ENCODE measurements at regions not wholly inside any gene's neighbourhood (a gene's known extent, or its start where the extent isn't known, plus 50 kb on each side); places are given as distances from the start of the nearest gene placed in this dataset.
"Not testable (repeated sequence)": the region's sequence is repeated elsewhere in the genome, so short reads cannot be mapped to it uniquely, and the experiment has no call there.

DNA sequence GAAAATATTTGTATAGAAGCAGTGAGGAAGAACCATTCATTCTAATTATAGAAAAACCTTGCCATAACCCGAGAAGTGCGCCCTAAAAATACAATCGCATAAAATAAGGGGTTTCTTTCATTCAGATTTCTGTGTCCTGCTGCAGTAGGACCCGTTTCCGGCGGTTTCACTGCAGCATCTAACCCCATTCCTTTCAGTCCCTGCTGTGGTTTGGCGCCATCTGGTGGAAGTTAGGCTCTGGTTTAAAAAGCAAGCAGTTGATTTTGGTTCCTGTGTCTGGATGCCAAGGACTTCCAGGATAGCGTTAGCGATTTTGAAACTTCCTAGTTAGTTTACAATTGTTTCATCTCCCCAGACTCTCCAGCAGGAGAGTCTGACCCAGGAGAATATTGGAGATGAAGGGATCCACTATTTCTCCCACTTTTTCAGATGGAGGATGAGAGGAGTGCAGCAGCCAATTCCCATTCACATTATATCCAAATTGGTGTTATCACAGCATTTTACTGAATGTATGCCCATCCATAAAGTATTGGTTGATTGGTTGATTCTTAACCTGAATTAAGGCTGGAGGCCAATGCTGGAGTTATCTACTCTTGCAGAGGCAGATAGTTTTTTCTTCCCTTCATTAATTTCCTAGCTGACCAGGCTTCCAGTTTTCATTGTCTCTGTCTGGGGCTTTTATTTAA, 128.8 kb upstream of the CACNA2D1 start:
- DNase-seq (ENCODE audit: low read depth) = peak; percentile 82
- no peak overlapping the region for H3K4me3 ChIP-seq (ENCODE audit: low read length)
- TF ChIP-seq, protein P1, sequence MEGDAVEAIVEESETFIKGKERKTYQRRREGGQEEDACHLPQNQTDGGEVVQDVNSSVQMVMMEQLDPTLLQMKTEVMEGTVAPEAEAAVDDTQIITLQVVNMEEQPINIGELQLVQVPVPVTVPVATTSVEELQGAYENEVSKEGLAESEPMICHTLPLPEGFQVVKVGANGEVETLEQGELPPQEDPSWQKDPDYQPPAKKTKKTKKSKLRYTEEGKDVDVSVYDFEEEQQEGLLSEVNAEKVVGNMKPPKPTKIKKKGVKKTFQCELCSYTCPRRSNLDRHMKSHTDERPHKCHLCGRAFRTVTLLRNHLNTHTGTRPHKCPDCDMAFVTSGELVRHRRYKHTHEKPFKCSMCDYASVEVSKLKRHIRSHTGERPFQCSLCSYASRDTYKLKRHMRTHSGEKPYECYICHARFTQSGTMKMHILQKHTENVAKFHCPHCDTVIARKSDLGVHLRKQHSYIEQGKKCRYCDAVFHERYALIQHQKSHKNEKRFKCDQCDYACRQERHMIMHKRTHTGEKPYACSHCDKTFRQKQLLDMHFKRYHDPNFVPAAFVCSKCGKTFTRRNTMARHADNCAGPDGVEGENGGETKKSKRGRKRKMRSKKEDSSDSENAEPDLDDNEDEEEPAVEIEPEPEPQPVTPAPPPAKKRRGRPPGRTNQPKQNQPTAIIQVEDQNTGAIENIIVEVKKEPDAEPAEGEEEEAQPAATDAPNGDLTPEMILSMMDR (IDR thresholded peaks at IDR 0.05; ENCODE audit: insufficient read depth, low read depth, low read length, missing control alignments) = peak; percentile 97

DNA sequence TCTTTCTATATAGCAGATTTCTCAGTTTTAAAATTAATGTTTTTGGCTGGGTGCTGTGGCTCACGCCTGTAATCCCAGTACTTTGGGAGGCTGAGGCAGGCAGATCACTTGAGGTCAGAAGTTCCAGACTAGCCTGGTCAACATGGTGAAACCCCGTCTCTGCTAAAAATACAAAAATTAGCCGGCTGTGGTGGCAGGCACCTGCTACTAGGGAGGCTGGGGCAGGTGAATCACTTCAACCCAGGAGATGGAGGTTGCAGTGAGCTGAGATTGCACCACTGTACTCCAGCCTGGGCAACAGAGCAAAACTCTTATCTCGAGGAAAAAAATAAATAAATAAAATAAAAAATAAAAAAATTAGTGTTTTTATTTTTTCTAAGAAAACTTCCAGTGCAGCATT, 127.5 kb upstream of the CACNA2D1 start:
- not testable (repeated sequence) for H3K4me3 ChIP-seq (ENCODE audit: low read length); DNase-seq (ENCODE audit: low read depth)

DNA sequence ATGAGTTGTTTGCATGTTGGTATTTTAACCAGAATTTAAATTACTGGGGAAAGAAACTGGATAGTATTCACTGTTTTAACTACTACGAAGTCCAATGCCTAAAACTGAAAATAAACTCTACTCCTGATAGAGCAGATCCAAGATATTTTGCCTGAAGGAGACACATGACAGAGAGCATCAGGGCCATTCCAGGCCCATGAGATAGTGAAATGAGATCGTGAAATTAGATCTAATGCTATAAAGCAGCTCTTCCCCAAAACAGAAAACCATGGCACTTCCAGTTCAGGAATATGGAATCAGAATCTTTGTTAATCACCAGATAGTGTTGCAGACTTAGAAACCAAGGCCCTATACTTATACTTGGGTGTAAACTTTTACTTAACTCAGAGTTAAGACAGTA, 124.3 kb upstream of the CACNA2D1 start:
- no peak for DNase-seq (ENCODE audit: low read depth)
- no peak overlapping the region for H3K4me3 ChIP-seq (ENCODE audit: low read length)
- TF ChIP-seq, protein P1 (IDR thresholded peaks at IDR 0.05; ENCODE audit: insufficient read depth, low read depth, low read length, missing control alignments) = no peak

DNA sequence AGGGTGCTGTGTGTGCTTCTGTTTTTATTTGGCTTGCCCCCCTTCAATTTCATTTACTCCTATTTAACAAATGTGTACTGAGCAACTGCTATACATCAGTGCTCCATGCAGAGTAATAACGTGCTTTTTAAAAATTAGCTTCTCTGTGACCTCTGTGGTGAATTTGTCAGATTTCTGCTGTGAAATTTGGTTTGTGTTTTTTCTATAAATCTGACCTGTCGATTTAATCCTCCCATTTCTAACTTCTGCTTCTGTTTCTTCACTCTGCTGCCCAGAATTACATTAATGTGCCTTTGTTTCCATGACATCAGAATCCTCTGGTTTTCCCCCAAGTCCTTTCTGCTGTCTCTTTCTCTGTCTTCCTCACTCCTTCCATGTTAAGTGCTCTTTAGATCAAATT, 123.8 kb upstream of the CACNA2D1 start:
- DNase-seq (ENCODE audit: low read depth) = no peak
- TF ChIP-seq, protein P1 (IDR thresholded peaks at IDR 0.05; ENCODE audit: insufficient read depth, low read depth, low read length, missing control alignments) = no peak

DNA sequence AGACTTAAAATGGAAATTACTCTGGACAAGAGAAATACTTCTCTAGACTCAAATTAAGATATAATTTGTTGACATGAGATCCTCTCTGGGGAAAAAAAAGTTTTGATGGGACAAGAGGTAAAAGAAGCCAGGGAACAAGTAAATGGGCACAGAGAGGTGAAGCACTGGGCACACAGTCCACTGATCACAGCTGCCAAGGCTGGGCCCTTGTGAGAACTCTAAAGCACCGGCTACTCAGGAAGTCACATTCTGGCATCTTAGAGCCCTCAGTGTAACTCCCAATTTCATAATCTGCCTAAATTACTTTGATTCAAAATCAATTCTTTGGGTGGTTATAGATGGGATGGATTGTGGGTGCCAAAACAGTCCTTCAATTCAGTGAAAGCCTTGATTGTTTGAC, 123.2 kb upstream of the CACNA2D1 start:
- TF ChIP-seq, protein P1 (IDR thresholded peaks at IDR 0.05; ENCODE audit: insufficient read depth, low read depth, low read length, missing control alignments) = no peak
- DNase-seq (ENCODE audit: low read depth) = no peak
- H3K4me3 ChIP-seq (ENCODE audit: low read length) = no peak overlapping the region

More for the DNA sequence above, 123.8 kb upstream of the CACNA2D1 start:
- no peak overlapping the region for H3K4me3 ChIP-seq (ENCODE audit: low read length)

DNA sequence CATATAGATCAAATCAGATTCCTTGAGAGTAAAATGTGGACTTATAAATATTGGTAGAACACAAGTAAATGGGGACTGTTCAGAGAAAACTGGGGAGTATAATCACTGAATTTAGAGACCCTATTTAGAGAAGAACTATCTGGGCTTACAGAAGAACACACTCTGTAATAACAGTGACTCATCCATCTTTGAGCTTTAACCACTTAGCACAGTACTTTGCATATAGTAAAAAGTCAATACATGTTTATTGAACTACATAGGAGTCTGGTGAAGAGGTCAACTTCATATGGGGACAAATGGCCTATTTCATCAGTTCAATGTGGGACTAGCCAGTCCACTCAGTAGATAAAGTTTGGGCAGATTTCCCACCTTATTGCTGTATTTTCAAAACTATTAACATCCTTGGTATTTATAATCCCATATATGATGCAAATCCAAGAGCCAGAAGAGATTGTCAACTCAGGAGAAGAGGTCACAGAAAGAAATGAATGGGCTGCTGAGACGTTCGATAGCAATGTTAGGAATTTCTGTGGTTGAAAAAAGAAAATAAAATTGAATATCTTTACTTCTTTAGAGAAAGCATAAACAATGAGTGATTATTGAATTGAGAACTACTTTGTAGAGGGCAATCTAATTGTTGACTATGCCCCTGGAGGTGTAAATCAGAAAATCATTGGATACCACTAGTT, 119.3 kb upstream of the CACNA2D1 start:
- peak; percentile 0 for DNase-seq (ENCODE audit: low read depth)
- H3K4me3 ChIP-seq (ENCODE audit: low read length) = no peak overlapping the region
- TF ChIP-seq, protein P1 (IDR thresholded peaks at IDR 0.05; ENCODE audit: insufficient read depth, low read depth, low read length, missing control alignments) = no peak

DNA sequence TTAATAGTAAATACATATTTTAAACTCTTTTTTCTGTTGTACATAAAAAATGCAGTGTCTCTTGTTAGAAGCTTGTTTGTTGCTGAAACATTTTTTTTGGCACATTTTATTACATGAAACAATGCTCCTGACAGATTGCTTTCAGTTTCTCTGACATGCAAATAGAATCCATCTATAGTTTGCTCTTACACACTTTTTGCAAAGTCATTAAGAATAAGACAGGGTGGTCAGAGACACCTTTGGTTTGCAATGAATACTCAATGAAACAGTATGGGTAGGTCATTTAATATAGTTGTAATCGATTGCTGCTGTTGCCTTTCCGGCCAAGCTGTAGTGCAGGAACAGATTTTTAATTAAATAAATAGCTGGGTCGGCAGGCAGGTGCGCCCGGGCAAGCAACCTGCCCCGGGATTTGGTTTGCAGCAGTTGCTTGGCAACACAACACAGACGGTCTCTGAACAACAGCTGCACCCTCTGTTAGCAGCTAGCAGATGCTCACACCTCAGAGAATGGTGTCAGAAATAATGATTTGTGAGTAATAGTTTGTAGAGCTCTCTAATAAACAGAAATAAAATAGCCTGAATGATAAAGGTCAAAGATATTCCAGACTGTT, 115.7 kb upstream of the CACNA2D1 start:
- TF ChIP-seq, protein P1 (IDR thresholded peaks at IDR 0.05; ENCODE audit: insufficient read depth, low read depth, low read length, missing control alignments) = no peak
- peak; percentile 9 for DNase-seq (ENCODE audit: low read depth)
- no peak overlapping the region for H3K4me3 ChIP-seq (ENCODE audit: low read length)
